Kidney epithelial cell (primary cell): ENCODE measurements at regions not wholly inside any gene's neighbourhood (a gene's known extent, or its start where the extent isn't known, plus 50 kb on each side); places are given as distances from the start of the nearest gene placed in this dataset.

Experiments
- DNase-seq: peaks from one replicate; pipeline ENCODE4 v3.0.0-alpha.2; 2010; ENCODE audit warnings: low read depth
- H3K27me3 ChIP-seq: 2 replicates; pipeline ENCODE4 v1.6.0; 2011; ENCODE audit warnings: low read length; ENCODE audit not compliant: control insufficient read depth, insufficient read depth
- H3K36me3 ChIP-seq: 2 replicates; pipeline ENCODE4 v1.5.1; 2011; ENCODE audit warnings: low read length; ENCODE audit not compliant: control insufficient read depth, insufficient read depth
- H3K4me3 ChIP-seq: 2 replicates; pipeline ENCODE4 v1.5.1; 2011; ENCODE audit warnings: low read depth, mild to moderate bottlenecking, control low read depth, low read length
- CTCF ChIP-seq: IDR thresholded peaks from 2 replicates; pipeline ENCODE4 v1.5.1; 2011; ENCODE audit warnings: mild to moderate bottlenecking, moderate library complexity, low read length, control low read depth, inconsistent platforms; ENCODE audit not compliant: insufficient read depth, poor library complexity, severe bottlenecking

- Histone ChIP-seq H3K27me3 (no peaks in the 10 kb centered on the region), H3K36me3 (no peaks in the 10 kb centered on the region), H3K4me3 (no peak overlapping the region)
- no peak for DNase-seq
- TF ChIP-seq CTCF, result no peak
These were observed 311.1 kb downstream of the AJAP1 start for GRCh38 chr1:4965346-4966075.

GRCh38 chr1:4964634-4965345 lies 310.4 kb downstream of the AJAP1 start:
- no peak overlapping the region for H3K4me3 ChIP-seq
- no peak for DNase-seq
- TF ChIP-seq CTCF, result no peak

GRCh38 chr1:4963251-4963650 lies 308.8 kb downstream of the AJAP1 start:
- TF ChIP-seq CTCF, result no peak
- no peaks in the 10 kb centered on the region for H3K27me3 ChIP-seq
- H3K36me3 ChIP-seq, result no peaks in the 10 kb centered on the region
- no peak overlapping the region for H3K4me3 ChIP-seq
- peak; percentile 61 for DNase-seq

More at GRCh38 chr1:4964634-4965345, 310.4 kb downstream of the AJAP1 start:
- H3K36me3 ChIP-seq, result no peaks in the 10 kb centered on the region
- H3K27me3 ChIP-seq, result no peaks in the 10 kb centered on the region

- Histone ChIP-seq H3K4me3 (no peak overlapping the region), H3K27me3 (no peaks in the 10 kb centered on the region), H3K36me3 (no peaks in the 10 kb centered on the region)
- no peak for TF ChIP-seq CTCF
- peak; percentile 25 for DNase-seq
These were observed 308.4 kb downstream of the AJAP1 start for GRCh38 chr1:4962836-4963235.

- no peaks in the 10 kb centered on the region for H3K27me3 ChIP-seq
- TF ChIP-seq CTCF, result no peak
- H3K4me3 ChIP-seq, result no peak overlapping the region
- H3K36me3 ChIP-seq, result no peaks in the 10 kb centered on the region
- DNase-seq, result no peak
These were observed 307.7 kb downstream of the AJAP1 start for GRCh38 chr1:4961935-4962645.
